ENCODE measurements at regions not wholly inside any gene's neighbourhood (a gene's known extent, or its start where the extent isn't known, plus 50 kb on each side); places are given as distances from the start of the nearest gene placed in this dataset.

DNA sequence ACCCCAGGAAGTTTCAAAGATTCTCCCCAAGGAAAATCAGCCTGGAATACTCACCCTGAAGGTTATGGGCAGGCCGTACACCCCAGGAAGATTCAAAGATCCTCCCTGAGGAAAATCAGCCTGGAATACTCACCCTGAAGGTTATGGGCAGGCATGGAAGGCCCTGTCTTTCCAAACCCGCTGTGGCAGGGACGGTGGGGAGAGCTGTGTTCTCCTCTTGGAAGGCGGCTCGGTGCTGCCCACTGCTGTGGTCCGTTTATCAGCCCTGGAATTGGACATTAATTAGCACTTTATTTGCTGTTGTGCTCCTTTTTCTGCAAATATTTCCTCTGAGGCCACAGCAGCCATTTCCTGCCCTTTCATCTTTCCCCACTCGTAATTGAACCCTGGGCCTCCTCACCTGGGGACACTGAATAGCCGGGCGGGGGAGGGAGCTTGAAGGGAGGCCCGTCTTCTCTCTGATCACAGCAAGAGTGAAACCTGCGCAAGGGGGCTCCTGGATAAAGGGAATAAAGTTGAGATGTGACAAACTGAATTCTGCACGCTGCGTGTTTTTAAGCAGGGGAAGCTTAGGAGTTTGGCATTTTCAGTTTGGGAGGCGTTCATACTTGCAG lies 308.7 kb upstream of the SALL3 start:
- H3K4me3 ChIP-seq (ENCODE audit: low read depth, low read length) = no peak overlapping the region
- TF ChIP-seq, protein P1, sequence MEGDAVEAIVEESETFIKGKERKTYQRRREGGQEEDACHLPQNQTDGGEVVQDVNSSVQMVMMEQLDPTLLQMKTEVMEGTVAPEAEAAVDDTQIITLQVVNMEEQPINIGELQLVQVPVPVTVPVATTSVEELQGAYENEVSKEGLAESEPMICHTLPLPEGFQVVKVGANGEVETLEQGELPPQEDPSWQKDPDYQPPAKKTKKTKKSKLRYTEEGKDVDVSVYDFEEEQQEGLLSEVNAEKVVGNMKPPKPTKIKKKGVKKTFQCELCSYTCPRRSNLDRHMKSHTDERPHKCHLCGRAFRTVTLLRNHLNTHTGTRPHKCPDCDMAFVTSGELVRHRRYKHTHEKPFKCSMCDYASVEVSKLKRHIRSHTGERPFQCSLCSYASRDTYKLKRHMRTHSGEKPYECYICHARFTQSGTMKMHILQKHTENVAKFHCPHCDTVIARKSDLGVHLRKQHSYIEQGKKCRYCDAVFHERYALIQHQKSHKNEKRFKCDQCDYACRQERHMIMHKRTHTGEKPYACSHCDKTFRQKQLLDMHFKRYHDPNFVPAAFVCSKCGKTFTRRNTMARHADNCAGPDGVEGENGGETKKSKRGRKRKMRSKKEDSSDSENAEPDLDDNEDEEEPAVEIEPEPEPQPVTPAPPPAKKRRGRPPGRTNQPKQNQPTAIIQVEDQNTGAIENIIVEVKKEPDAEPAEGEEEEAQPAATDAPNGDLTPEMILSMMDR (conservative IDR thresholded peaks at IDR 0.05; ENCODE audit: low read depth, low read length) = no peak
- DNase-seq (ENCODE audit: low read depth) = no peak

- H3K4me3 ChIP-seq (ENCODE audit: low read depth, low read length) = no peak overlapping the region
- TF ChIP-seq, protein P1 (conservative IDR thresholded peaks at IDR 0.05; ENCODE audit: low read depth, low read length) = no peak
- DNase-seq (ENCODE audit: low read depth) = no peak
These were observed 308.1 kb upstream of the SALL3 start for GRCh38 chr18:78671551-78671950.

GRCh38 chr18:78672862-78673446 lies 306.7 kb upstream of the SALL3 start:
- H3K4me3 ChIP-seq (ENCODE audit: low read depth, low read length) = no peak overlapping the region
- DNase-seq (ENCODE audit: low read depth) = no peak
- TF ChIP-seq, protein P1 (conservative IDR thresholded peaks at IDR 0.05; ENCODE audit: low read depth, low read length) = no peak

DNA sequence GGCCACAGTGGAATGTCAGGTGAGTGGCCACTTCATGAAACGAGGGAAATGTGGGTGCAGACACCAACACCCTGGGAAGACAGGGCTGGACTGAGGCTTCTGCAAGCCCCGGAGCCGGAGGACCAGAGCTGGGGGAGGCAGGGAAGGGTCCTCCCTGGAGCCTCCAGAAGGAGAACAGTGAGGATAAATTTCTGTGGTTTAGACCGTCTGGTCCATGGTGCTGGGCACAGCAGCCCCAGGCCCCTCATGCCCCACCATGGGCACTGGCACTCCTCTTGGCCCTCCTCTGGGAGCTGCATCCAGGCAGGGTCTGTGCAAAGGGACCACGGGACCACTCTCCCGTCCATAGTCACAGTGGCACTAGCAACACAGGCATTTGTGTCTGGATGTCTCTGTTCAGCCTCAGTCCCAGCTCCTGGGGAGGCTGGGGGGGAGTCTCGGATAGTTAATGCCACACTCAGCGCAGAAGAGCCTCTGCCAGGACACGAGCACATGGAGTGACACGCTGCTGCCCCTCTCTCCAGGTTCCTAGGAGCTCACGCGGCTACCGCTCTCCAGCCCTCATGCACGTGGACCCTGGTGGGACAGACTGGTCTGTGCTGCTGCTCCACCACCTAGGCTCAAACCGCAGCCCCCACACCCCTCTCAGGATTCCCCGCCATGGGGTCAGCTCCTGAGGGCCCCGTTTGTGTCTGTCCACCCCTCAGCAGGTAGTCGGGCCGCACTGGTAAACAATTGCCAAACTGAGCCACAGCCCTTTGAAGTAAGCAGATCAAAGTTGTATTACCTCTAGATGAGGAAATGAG lies 305.9 kb upstream of the SALL3 start:
- DNase-seq (ENCODE audit: low read depth) = no peak
- TF ChIP-seq, protein P1 (conservative IDR thresholded peaks at IDR 0.05; ENCODE audit: low read depth, low read length) = no peak
- no peak overlapping the region for H3K4me3 ChIP-seq (ENCODE audit: low read depth, low read length)

DNA sequence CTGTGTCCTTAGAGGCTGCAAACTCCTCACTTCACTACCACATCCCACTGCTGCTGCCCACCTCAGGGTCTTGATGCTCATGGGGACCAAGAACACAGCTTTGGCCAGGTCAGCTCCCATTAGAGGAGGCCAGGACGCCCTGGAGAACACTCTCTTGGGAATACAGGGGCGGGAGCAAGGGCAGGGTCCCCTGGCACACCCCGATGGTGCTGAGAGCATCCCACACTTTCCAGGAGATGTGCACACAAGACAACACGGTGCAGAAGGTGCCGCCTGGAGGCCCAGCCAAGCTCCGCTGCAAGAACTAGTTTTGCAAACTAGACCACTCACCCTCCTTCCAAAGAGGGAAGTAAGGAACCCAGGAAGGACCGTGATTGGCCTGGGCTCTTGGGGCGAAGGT lies 304.4 kb upstream of the SALL3 start:
- no peak overlapping the region for H3K4me3 ChIP-seq (ENCODE audit: low read depth, low read length)
- no peak for DNase-seq (ENCODE audit: low read depth)
- TF ChIP-seq, protein P1 (conservative IDR thresholded peaks at IDR 0.05; ENCODE audit: low read depth, low read length) = no peak

- no peak for DNase-seq (ENCODE audit: low read depth)
- TF ChIP-seq, protein P1 (conservative IDR thresholded peaks at IDR 0.05; ENCODE audit: low read depth, low read length) = no peak
- no peak overlapping the region for H3K4me3 ChIP-seq (ENCODE audit: low read depth, low read length)
These were observed 302.8 kb upstream of the SALL3 start for GRCh38 chr18:78676622-78677482.
